ENCODE measurements at regions not wholly inside any gene's neighbourhood (a gene's known extent, or its start where the extent isn't known, plus 50 kb on each side); places are given as distances from the start of the nearest gene placed in this dataset.

DNA sequence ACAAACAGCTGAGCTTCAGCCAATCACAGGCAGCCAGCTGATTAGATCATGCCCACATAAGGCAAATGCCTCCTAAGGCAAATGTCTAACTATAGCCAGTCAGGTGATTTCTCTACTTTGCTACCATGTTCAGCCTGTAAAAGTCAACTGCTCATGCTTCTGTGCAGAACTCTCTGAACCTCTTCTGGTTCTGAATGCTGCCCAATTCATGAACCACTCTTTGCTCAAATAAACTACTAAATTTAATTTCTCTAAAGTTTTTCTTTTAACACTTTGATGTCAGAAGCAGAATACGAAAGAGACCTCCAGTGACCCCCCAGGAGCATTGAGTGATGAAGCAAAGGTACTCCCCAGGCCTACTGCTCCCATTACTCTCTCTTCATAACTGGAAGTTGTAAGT is 240.7 kb upstream of the IPO5 start:
- FAIRE-seq = no peak
- DNase-seq (ENCODE audit: extremely low spot score, insufficient read length, low read depth) = no peak

GRCh38 chr13:97715763-97716162 is 237.7 kb upstream of the IPO5 start:
- no peak for FAIRE-seq

GRCh38 chr13:97716746-97717145 is 236.7 kb upstream of the IPO5 start:
- no peak for DNase-seq (ENCODE audit: extremely low spot score, insufficient read length, low read depth)
- FAIRE-seq = no peak

More at GRCh38 chr13:97715763-97716162, 237.7 kb upstream of the IPO5 start:
- no peak for DNase-seq (ENCODE audit: extremely low spot score, insufficient read length, low read depth)

GRCh38 chr13:97719736-97720135 is 233.7 kb upstream of the IPO5 start:
- FAIRE-seq (no peak), DNase-seq (ENCODE audit: extremely low spot score, insufficient read length, low read depth) (no peak)

GRCh38 chr13:97720896-97721295 is 232.6 kb upstream of the IPO5 start:
- FAIRE-seq = no peak
- DNase-seq (ENCODE audit: extremely low spot score, insufficient read length, low read depth) = no peak

GRCh38 chr13:97723655-97724054 is 229.8 kb upstream of the IPO5 start:
- no peak for FAIRE-seq

DNA sequence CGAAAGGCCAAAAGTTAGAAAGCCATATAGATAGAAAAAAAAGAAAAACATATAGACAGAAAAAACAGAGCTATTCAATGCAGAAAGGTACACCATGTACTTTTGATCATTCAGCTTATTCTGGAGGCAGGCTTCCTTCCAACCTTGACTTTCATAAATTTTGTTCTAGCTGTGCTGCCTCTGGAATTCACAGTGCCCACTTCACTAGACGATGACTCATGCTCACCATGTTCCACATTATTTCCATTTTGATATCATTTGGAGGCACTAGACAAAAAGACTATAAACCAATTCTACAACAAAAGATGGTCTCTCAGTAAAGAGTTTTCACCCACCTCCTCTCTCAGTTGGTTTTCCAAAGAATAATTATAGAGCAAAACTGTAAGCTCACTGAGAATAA is 229.0 kb upstream of the IPO5 start:
- DNase-seq (ENCODE audit: extremely low spot score, insufficient read length, low read depth) (no peak), FAIRE-seq (no peak)

More at GRCh38 chr13:97723655-97724054, 229.8 kb upstream of the IPO5 start:
- DNase-seq (ENCODE audit: extremely low spot score, insufficient read length, low read depth) = no peak

- DNase-seq (ENCODE audit: extremely low spot score, insufficient read length, low read depth) = no peak
- no peak for FAIRE-seq
These were observed 226.7 kb upstream of the IPO5 start for GRCh38 chr13:97726664-97727280.

DNA sequence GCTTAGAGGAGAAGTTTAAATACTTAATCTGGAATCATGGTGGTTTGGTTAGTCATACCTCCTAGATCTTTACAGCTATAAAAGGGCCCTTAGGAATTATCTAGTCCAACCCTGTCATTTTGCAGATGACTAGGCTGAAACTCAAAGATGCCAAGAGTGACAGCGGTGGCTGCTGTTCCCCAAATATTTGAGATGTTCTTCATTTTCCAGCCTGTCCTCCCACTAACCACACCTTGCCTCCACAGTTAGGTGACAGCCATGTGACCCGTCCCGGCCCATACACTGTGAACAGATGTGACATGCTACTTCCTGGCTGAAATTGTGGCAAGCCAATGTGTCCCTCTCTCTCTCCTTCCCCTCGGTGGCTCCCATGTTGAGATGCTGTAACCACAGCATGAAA is 225.5 kb upstream of the IPO5 start:
- FAIRE-seq (no peak), DNase-seq (ENCODE audit: extremely low spot score, insufficient read length, low read depth) (no peak)

GRCh38 chr13:97736436-97736835 is 217.0 kb upstream of the IPO5 start:
- DNase-seq (ENCODE audit: extremely low spot score, insufficient read length, low read depth) (no peak), FAIRE-seq (no peak)

- FAIRE-seq (no peak), DNase-seq (ENCODE audit: extremely low spot score, insufficient read length, low read depth) (no peak)
These were observed 211.4 kb upstream of the IPO5 start for GRCh38 chr13:97742084-97742483.

DNA sequence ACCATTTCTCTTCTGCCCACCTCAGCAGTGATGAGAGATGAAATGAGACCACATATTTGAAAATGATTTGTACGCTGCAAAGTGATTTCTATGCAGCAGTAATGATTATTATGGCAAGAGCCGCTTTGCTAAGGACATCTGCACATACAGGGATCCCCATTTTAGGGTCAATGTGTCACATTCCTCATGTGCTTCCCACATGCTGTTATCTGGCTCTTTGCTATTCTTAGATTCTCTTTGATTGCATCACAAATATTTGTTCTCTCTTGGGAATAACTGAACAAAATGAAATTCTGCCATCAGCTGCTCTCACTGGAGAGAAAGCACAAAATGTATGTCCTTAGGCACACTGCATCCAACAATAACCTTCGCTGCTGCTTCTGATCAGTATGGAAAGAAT is 209.5 kb upstream of the IPO5 start:
- DNase-seq (ENCODE audit: extremely low spot score, insufficient read length, low read depth) (no peak), FAIRE-seq (no peak)

DNA sequence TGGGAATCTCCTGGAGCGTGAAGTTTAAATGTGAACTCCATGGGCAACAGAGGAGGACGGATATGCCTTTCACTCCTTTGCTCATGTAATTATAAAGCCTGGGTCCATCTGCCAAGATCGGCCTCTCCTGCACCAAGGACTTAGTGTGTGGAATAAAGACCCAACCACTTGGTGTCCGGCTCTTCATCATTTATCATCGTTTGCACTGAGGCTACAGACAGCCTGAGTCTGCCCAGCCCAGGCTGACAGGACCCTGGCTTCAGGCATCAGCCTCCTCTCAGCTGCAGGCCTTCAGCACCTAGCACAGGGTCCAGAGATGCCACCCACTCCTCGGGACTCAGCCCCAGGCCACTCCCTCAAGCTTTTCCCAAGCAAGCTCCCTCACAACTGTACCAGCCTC is 206.8 kb upstream of the IPO5 start:
- DNase-seq (ENCODE audit: extremely low spot score, insufficient read length, low read depth) (no peak), FAIRE-seq (no peak)

GRCh38 chr13:97749174-97749573 is 204.3 kb upstream of the IPO5 start:
- DNase-seq (ENCODE audit: extremely low spot score, insufficient read length, low read depth) (no peak), FAIRE-seq (no peak)

DNA sequence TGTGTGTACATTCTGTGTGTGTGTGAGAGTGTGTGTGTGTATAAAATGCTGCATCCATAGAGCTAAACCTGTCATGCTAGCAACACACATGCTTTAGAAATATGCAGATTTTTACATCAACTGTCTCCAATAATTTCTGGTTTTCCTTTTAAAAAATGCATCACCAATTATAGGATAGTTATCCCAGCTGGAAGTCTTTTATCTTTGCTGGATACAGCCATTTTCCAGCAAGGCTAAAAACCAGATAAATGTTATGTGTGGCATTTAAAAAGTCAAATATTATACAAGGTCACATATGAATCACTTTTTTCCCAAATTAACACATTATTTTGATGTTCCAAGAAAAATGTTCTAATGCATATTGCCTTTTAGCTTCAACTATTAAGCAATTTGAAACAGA is 202.0 kb upstream of the IPO5 start:
- no peak for DNase-seq (ENCODE audit: extremely low spot score, insufficient read length, low read depth)
- no peak for FAIRE-seq

DNA sequence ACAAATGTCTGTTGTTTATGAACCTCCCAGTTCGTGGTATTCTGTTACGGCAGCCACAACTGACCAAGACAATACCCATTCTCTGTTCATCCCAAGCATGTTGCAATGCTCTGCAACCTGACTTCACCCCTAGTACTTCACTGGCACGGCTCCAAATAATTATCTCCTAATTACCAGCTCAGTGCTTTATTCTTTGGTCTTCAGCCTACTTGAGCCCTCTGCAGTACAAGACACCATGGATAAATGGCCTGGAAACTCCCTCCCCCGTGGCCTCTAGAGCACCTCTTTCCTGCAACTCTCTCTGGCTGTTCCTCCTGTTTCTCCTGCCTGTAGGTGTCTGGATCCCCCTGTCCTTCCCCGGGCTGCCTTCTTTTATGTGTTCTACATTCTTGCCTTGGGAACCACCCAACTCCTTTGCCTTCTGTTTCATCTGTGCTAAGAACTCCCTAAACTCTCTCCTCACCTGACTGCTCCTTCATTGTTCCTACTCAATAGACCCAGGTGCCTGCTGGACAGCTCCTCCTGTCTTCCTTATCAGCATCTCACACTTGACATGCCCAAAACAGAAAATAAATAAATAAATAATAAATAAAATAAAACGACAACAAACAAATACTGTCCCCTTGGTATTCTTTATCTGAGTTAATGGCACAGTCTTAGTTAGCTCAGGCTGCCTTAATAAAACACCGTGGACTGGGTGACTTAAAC is 200.4 kb upstream of the IPO5 start:
- DNase-seq (ENCODE audit: extremely low spot score, insufficient read length, low read depth) = no peak
- no peak for FAIRE-seq

DNA sequence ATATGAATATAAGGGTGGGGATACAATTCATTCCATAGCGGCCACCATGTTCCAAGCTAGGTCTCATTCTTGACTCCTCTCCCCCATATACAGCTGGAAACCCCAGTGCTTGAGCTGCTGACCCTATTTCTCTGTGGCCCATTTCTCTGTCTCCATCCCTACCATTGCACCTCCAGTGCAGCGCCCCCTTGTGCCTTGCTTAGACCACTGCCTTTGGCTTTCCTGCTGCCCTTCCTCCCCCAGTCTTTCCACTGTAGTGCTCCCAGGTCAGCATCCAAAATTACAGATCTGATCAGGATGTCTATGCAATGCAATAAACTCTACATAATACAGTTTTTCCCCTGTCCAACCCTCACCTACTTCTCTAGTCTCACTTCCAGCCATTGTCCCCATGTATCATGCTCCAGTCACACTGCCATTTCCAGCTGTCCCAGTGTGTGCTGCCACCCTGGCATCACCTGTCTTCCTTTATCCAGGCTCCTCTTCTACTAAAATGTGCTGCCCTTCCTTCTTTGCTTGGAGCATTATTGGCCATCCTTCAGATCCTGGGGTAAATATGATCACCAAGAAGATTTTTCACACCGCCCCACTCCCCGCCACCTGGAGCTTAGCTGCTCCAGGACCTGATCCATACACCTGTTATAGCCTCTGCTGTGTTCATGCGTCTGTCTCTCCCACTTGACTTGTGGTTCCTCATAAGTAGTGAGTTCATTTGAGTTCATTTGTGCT is 199.4 kb upstream of the IPO5 start:
- DNase-seq (ENCODE audit: extremely low spot score, insufficient read length, low read depth) (no peak), FAIRE-seq (no peak)

- no peak for DNase-seq (ENCODE audit: extremely low spot score, insufficient read length, low read depth)
- no peak for FAIRE-seq
These were observed 195.7 kb upstream of the IPO5 start for GRCh38 chr13:97757807-97758206.

DNA sequence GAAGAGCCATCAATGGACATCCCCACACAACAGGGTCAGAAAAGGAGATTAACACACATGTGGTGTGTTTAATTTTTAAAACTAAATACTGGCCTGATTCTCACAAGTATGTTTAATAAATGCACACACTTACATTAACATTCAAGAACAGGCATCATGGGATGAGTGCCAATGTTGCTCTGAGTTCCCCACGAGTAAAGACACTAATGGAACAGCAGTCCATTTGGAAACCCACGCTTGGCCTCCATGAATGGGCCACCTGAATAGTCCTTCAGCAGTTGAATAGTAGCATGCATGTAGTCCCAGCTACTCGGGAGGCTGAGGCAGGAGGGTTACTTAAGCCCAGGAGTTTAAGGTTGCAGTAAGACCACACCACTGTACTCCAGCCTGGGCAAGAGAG is 195.2 kb upstream of the IPO5 start:
- FAIRE-seq (no peak), DNase-seq (ENCODE audit: extremely low spot score, insufficient read length, low read depth) (no peak)

DNA sequence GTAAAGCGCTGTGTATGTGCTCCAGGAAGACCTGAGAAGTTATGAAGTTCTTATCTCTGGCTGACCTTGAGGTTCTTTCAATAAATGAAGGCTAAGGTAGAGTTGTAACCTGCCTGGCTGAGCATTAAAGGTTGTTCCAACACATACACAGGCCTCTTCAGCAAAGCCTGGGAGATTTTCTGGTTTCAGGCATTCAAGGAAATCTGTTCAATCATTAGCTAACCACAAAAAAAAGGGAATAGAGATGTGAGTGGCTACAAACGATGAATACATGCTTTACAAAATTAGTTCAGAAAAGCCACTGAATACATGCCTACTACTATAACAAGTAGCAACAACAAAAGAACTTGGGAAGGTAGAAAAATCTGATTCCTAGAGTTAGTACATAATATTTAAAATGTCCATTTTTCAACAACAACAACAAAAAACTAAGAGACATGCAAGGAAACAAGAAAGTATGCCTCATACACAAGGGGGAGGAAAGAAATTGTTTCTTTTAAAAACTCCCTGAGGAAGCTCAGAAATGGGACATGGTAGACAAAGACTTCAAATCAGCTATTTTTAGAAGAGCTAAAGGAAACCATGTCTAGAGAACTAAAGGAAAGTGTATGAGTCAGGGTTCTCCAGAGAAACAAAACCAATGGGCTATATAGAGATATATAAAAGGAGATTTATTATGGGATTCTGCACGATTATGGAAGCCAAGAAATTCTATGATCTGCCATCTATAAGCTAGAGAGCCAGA is 191.5 kb upstream of the IPO5 start:
- DNase-seq (ENCODE audit: extremely low spot score, insufficient read length, low read depth) = no peak
- no peak for FAIRE-seq

DNA sequence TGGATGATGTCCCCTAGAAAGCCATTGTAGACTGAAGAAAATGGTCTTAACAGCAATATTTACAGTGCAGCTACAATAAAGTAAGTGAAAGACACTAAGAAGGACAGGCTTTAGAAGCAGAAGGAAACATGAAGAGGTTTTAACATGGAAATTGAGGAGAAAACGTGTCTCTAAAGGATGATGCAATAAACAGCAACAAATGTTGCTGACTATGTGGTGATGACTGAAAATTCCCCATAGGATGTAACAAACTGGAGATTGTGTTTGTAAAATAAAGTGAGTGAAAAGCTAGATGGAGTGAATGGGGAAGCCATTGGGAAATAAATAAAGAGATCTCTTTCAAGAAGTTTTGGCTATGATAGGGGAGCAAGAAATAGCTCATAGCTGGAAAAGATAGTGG is 186.7 kb upstream of the IPO5 start:
- DNase-seq (ENCODE audit: extremely low spot score, insufficient read length, low read depth) (no peak), FAIRE-seq (no peak)

Data from GM18507 (cell line).